GM10266 (cell line): ENCODE measurements at regions not wholly inside any gene's neighbourhood (a gene's known extent, or its start where the extent isn't known, plus 50 kb on each side); places are given as distances from the start of the nearest gene placed in this dataset.
"Not testable (repeated sequence)": the region's sequence is repeated elsewhere in the genome, so short reads cannot be mapped to it uniquely, and the experiment has no call there.

ENCODE experiments used
- DNase-seq: peaks from one replicate; pipeline ENCODE4 v3.0.0; 2012; ENCODE audit errors: extremely low spot score
- TF ChIP-seq, protein P1 (sequence below): IDR thresholded peaks from 2 replicates; pipeline ENCODE4 v1.5.1; 2012; ENCODE audit warnings: mild to moderate bottlenecking, low read depth; ENCODE audit not compliant: control insufficient read depth, insufficient read depth; ENCODE audit errors: missing control alignments

DNA sequence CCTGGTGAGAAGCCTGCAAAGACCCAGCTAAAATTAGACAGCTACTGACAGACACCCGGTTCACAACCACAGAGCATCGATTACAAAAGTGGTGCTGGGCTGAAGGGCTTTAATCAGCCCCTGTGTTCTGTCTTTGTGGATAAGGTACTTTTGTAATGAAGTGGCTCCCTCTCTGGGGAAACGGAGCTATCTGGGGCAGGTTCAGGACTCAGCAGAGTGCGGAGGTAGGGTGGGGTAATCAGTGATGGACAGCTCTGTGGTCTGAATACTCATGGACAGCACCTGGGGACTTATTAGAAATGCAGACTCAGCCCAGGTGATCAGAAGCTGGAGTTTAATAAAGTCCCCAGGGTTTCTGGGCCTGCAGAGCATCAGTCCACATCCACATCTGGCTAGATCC lies 152.0 kb downstream of the MATN1 start:
- TF ChIP-seq, protein P1, sequence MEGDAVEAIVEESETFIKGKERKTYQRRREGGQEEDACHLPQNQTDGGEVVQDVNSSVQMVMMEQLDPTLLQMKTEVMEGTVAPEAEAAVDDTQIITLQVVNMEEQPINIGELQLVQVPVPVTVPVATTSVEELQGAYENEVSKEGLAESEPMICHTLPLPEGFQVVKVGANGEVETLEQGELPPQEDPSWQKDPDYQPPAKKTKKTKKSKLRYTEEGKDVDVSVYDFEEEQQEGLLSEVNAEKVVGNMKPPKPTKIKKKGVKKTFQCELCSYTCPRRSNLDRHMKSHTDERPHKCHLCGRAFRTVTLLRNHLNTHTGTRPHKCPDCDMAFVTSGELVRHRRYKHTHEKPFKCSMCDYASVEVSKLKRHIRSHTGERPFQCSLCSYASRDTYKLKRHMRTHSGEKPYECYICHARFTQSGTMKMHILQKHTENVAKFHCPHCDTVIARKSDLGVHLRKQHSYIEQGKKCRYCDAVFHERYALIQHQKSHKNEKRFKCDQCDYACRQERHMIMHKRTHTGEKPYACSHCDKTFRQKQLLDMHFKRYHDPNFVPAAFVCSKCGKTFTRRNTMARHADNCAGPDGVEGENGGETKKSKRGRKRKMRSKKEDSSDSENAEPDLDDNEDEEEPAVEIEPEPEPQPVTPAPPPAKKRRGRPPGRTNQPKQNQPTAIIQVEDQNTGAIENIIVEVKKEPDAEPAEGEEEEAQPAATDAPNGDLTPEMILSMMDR, result no peak
- DNase-seq, result peak; percentile 4

DNA sequence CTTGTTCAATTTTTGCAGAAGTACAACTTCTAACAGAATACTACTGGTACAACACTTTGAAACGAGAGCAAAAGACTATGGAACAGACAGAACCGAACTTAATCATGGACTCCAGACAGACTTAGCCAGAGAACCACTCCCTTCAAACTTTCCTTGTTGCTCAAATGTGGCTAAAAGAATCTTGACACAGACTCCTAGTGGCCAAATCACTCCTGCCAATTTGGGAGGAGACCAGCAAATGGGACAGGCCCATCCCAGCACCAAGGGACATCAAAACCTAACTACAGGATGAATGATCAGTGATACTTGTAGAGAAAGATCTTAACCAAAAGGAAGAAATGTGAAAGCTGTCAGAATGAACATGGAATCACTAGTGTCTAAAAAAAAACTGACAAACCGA lies 154.0 kb downstream of the MATN1 start:
- DNase-seq, result no peak
- TF ChIP-seq, protein P1, result no peak

DNA sequence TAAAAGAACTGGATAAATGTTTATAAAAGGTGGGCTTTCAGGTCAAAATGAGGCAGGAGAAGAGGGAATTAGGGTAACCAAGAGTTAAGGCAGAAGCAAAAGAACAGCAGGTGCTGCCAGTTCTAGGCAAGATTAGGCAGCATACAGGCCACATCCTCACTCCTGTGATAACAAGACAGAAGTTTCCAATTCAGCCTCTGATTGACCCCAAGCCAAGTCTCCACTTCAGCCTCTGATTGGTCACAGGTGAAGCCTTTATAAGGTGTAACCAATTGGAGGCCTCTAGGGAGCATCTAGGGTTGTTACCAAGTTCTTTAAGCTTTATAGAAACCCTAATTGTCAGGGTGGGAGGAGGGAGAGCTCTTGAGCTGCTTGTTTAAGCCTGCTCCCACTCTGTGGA lies 160.8 kb downstream of the MATN1 start:
- no peak for DNase-seq
- TF ChIP-seq, protein P1, result no peak

DNA sequence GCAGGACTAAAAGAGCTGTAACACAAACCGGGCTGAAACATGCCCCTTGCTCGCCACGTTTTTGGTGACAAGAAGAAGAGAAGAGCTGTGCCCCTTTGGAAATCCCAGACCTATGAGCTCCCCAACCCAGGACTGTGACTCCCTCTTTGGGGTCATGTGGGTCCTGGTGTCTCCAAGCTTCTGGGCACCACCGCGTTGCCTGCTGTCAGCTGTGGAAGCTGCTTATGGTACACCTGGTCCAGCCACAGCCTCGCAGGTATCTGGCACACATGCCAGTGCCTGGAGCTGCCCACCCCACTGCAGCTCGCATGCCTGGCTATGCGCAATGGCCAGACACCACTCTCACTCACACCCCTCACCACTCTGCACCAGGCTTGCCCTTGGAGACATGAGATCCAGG lies 171.8 kb downstream of the MATN1 start:
- TF ChIP-seq, protein P1, result no peak
- DNase-seq, result no peak

DNA sequence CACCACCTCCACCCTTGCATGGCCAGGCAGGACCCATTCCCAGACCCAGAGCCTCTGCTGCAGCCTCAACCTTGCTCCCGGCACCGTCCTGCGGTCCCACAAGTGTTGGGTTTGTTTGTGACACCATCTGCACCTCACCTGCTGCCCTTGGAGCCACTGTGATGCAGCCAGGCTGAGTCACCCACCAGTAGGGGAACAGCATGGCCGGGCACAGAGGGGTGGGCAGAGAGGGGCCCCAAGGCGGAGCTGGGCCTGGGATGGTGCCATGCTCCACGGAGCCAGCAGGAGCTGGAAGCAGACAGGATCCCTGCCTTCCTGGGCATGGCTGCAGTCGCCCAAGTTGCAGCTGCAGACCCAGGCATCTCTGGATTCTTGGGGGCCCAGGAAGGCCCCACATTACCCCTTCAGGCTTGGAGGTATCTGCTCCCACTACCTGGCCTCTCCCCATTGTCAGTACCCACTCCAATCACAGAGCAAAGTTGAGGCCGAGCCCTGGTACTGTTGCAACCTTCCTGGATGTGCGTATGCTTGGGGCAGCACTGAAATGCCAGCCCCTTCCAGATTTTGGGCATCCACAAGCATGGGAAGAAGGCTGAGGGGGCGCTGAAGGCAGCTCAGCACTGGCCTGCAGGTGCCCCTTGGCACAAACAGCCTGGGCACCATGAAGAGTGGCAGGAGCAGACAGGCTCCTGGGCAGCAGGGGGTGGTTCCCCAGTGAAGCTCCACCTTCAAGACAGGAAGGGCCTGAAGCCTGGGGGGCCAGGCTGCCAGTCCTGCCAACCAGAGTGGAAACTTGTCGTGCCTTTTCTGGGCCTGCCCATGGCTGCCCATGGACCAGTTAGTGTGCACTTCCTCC lies 172.8 kb downstream of the MATN1 start:
- DNase-seq, result no peak
- TF ChIP-seq, protein P1, result no peak

DNA sequence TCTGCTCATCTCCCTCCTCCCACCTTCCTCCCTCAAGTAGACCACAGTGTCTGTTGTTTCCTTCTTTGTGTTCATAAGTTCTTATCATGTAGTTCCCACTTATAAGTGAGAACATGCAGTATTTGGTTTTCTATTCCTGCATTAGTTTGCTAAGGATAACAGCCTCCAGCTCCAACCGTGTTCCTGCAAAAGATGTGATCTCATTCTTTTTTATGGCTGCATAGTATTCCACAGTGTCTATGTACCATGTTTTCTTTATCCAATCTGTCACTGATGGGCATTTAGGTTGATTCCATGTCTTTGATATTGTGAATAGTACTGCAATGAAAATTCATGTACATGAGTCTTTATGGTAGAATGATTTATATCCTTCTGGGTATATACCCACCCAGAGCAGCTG lies 173.5 kb downstream of the MATN1 start:
- not testable (repeated sequence) for DNase-seq

DNA sequence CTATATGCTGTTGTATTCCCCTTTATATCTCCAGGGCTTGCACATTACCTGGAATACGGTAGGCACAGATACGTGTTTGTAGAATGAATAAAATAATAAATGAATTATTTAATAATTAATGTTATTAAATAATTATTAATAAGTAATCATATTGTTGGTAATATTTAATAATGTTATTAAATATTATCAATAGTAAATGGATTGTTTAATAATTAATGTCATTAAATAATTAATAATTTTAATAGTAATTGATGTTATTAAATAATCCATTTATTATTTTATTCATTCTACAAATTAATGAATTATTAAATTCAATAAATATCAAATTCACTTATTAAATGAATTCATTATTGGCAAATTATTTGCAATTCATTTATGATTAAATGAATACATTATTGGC lies 175.1 kb downstream of the MATN1 start:
- DNase-seq, result no peak
- TF ChIP-seq, protein P1, result no peak

DNA sequence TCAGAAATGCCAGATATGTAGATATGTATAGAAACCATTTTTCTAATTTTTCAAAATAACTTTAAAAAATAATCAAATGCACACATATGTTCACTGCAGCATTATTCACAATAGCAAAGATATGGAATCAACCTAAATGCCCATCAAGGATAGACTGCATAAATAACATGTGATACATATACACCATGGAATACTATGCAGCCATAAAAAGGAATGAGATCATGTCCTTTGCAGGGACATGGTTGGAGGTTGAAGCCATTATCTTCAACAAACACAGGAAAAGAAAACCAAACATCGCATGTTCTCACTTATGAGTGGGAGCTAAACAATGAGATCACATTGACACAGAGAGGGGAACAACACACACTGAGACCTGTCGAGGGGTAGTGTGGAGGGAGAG lies 176.1 kb downstream of the MATN1 start:
- DNase-seq, result not testable (repeated sequence)
